HEK293 (cell line): ENCODE measurements at regions not wholly inside any gene's neighbourhood (a gene's known extent, or its start where the extent isn't known, plus 50 kb on each side); places are given as distances from the start of the nearest gene placed in this dataset.

Experiments used
- BCL11A ChIP-seq: fragments of 450-650 bp; formaldehyde crosslinking; IDR thresholded peaks from 2 replicates; pipeline ENCODE4 v1.5.1; 2016; ENCODE audit warnings: low read depth, missing biosample characterization, missing genetic modification characterization
- CTCF ChIP-seq: fragments of 450-650 bp; formaldehyde crosslinking; IDR thresholded peaks from 2 replicates; pipeline ENCODE4 v1.5.1; 2016; ENCODE audit warnings: missing biosample characterization, missing genetic modification characterization
- PRDM10 ChIP-seq: fragments of 450-650 bp; formaldehyde crosslinking; IDR thresholded peaks from 2 replicates; pipeline ENCODE4 v1.5.1; 2016; ENCODE audit warnings: missing biosample characterization, missing genetic modification characterization
- SETDB1 ChIP-seq: IDR thresholded peaks from one replicate; pipeline ENCODE4 v1.6.1; 2017; ENCODE audit warnings: mild to moderate bottlenecking, low read length, moderate library complexity, mixed read lengths; ENCODE audit not compliant: insufficient read length
- ZBTB1 ChIP-seq: fragments of 450-650 bp; formaldehyde crosslinking; IDR thresholded peaks from 2 replicates; pipeline ENCODE4 v1.5.1; 2016; ENCODE audit warnings: missing biosample characterization, missing genetic modification characterization
- ZNF138 ChIP-seq: fragments of 450-650 bp; formaldehyde crosslinking; IDR thresholded peaks from 2 replicates; pipeline ENCODE4 v1.5.1; 2016; ENCODE audit warnings: missing biosample characterization, missing genetic modification characterization, borderline replicate concordance
- ZNF416 ChIP-seq: fragments of 450-650 bp; formaldehyde crosslinking; IDR thresholded peaks from 2 replicates; pipeline ENCODE4 v1.5.1; 2016; ENCODE audit warnings: missing biosample characterization, missing genetic modification characterization
- ZNF670 ChIP-seq: fragments of 450-650 bp; formaldehyde crosslinking; IDR thresholded peaks from 2 replicates; pipeline ENCODE4 v1.5.1; 2016; ENCODE audit warnings: missing biosample characterization, missing genetic modification characterization, low read depth
- TF ChIP-seq, protein P1 (sequence below): sonication (generic); formaldehyde crosslinking; IDR thresholded peaks from 2 replicates; pipeline ENCODE4 v1.8.1; 2022; ENCODE audit warnings: mild to moderate bottlenecking, moderate library complexity, missing genetic modification reagents

GRCh38 chr1:157249739-157250138, 111.5 kb upstream of the ETV3 start:
- TF ChIP-seq ZBTB1 (tag by site-specific recombination), result no peak
- no peak for TF ChIP-seq ZNF416 (tag by site-specific recombination)
- no peak for TF ChIP-seq CTCF (tag by site-specific recombination)
- TF ChIP-seq BCL11A (tag by site-specific recombination), result no peak
- TF ChIP-seq ZNF670, result no peak
- TF ChIP-seq SETDB1, result no peak
- no peak for TF ChIP-seq PRDM10
- no peak for TF ChIP-seq ZNF138 (tag by site-specific recombination)
- TF ChIP-seq, protein P1, sequence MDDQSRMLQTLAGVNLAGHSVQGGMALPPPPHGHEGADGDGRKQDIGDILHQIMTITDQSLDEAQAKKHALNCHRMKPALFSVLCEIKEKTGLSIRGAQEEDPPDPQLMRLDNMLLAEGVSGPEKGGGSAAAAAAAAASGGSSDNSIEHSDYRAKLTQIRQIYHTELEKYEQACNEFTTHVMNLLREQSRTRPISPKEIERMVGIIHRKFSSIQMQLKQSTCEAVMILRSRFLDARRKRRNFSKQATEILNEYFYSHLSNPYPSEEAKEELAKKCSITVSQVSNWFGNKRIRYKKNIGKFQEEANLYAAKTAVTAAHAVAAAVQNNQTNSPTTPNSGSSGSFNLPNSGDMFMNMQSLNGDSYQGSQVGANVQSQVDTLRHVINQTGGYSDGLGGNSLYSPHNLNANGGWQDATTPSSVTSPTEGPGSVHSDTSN (CRISPR knock-in tag), result no peak
